ENCODE measurements at regions not wholly inside any gene's neighbourhood (a gene's known extent, or its start where the extent isn't known, plus 50 kb on each side); places are given as distances from the start of the nearest gene placed in this dataset.
"Not testable (repeated sequence)": the region's sequence is repeated elsewhere in the genome, so short reads cannot be mapped to it uniquely, and the experiment has no call there.

GRCh38 chr13:80498433-80498832 lies 157.5 kb upstream of the SPRY2 start:
- no peak overlapping the region for H3K4me3 ChIP-seq (ENCODE audit: low read length)
- TF ChIP-seq CTCF (conservative IDR thresholded peaks at IDR 0.05; ENCODE audit: low read depth, low read length), result no peak
- no peak for DNase-seq (ENCODE audit: low read depth)

- no peak overlapping the region for H3K4me3 ChIP-seq (ENCODE audit: low read length)
- TF ChIP-seq CTCF (conservative IDR thresholded peaks at IDR 0.05; ENCODE audit: low read depth, low read length), result no peak
- DNase-seq (ENCODE audit: low read depth), result no peak
These were observed 157.1 kb upstream of the SPRY2 start for GRCh38 chr13:80497978-80498377.

GRCh38 chr13:80497439-80497838 lies 156.5 kb upstream of the SPRY2 start:
- no peak for DNase-seq (ENCODE audit: low read depth)
- H3K4me3 ChIP-seq (ENCODE audit: low read length), result no peak overlapping the region

GRCh38 chr13:80496721-80497397 lies 155.9 kb upstream of the SPRY2 start:
- no peak for TF ChIP-seq CTCF (conservative IDR thresholded peaks at IDR 0.05; ENCODE audit: low read depth, low read length)
- no peak for DNase-seq (ENCODE audit: low read depth)
- H3K4me3 ChIP-seq (ENCODE audit: low read length), result no peak overlapping the region

More at GRCh38 chr13:80497439-80497838, 156.5 kb upstream of the SPRY2 start:
- TF ChIP-seq CTCF (conservative IDR thresholded peaks at IDR 0.05; ENCODE audit: low read depth, low read length), result no peak

- not testable (repeated sequence) for DNase-seq (ENCODE audit: low read depth); H3K4me3 ChIP-seq (ENCODE audit: low read length)
These were observed 149.6 kb upstream of the SPRY2 start for GRCh38 chr13:80490491-80490943.

GRCh38 chr13:80486402-80486801 lies 145.5 kb upstream of the SPRY2 start:
- DNase-seq (ENCODE audit: low read depth), result no peak
- H3K4me3 ChIP-seq (ENCODE audit: low read length), result no peak overlapping the region
- no peak for TF ChIP-seq CTCF (conservative IDR thresholded peaks at IDR 0.05; ENCODE audit: low read depth, low read length)

- no peak for DNase-seq (ENCODE audit: low read depth)
- TF ChIP-seq CTCF (conservative IDR thresholded peaks at IDR 0.05; ENCODE audit: low read depth, low read length), result no peak
- no peak overlapping the region for H3K4me3 ChIP-seq (ENCODE audit: low read length)
These were observed 142.2 kb upstream of the SPRY2 start for GRCh38 chr13:80483157-80483556.
